ENCODE measurements at regions not wholly inside any gene's neighbourhood (a gene's known extent, or its start where the extent isn't known, plus 50 kb on each side); places are given as distances from the start of the nearest gene placed in this dataset.

GRCh38 chr2:58644451-58644850 lies 403.3 kb upstream of the FANCL start:
- TF ChIP-seq CTCF (IDR thresholded peaks at IDR 0.05) (no peak), REST (IDR thresholded peaks at IDR 0.05; ENCODE audit: insufficient read depth in 1 of 2, low read depth in 2 of 2, low read length in 1 of 2) (no peak)
